Caco-2 (cell line): ENCODE measurements at regions not wholly inside any gene's neighbourhood (a gene's known extent, or its start where the extent isn't known, plus 50 kb on each side); places are given as distances from the start of the nearest gene placed in this dataset.

Experiments used
- BruUV-seq: library from RNA; stranded (reverse); fragments of 400-500 nt; replicated peaks from 2 replicates; lab custom pipeline; 2021; lab: Mats Ljungman, UMichigan
- CTCF ChIA-PET: fragments of 300-600 bp; sonication (Branson Sonifier 250); formaldehyde crosslinking; loops from one replicate; lab custom pipeline; 2022; ENCODE audit warnings: antibody characterized with exemption; lab: Charles Lee
- POLR2A ChIA-PET: fragments of 300-600 bp; sonication (Branson Sonifier 250); formaldehyde crosslinking; loops from one replicate; lab custom pipeline; 2022; ENCODE audit warnings: antibody characterized with exemption; lab: Charles Lee
- DNase-seq, 2 experiments: peaks; one replicate each; pipeline versions ENCODE4 v3.0.0 to v3.0.0-alpha.2; 2020 to 2022
- H3K27me3 ChIP-seq: replicated peaks from 2 replicates; pipeline ENCODE4 v1.6.0; 2011; ENCODE audit warnings: low read length; ENCODE audit not compliant: control insufficient read depth, insufficient read depth
- H3K36me3 ChIP-seq: 2 replicates; pipeline ENCODE4 v1.5.1; 2011; ENCODE audit warnings: low read length; ENCODE audit not compliant: control insufficient read depth, insufficient read depth
- H3K4me1 ChIP-seq: fragments of 250-450 bp; sonication (Bioruptor Pico); 2 replicates; pipeline ENCODE4 v1.5.1; 2020; ENCODE audit warnings: mild to moderate bottlenecking
- H3K4me3 ChIP-seq: 2 replicates; pipeline ENCODE4 v1.5.1; 2011; ENCODE audit warnings: low read depth, mild to moderate bottlenecking, control low read depth, low read length
- H3K9me3 ChIP-seq: fragments of 250-450 bp; sonication (Bioruptor Pico); 2 replicates; pipeline ENCODE4 v1.5.1; 2020; ENCODE audit warnings: mild to moderate bottlenecking, moderate library complexity
- H3K27ac Mint-ChIP-seq: one replicate; pipeline ENCODE4 v1.8.0; 2022; ENCODE audit warnings: mixed read lengths; ENCODE audit not compliant: unreplicated experiment
- H3K27me3 Mint-ChIP-seq: one replicate; pipeline ENCODE4 v1.8.0; 2022; ENCODE audit warnings: mixed read lengths; ENCODE audit not compliant: insufficient read depth, unreplicated experiment
- H3K36me3 Mint-ChIP-seq: one replicate; pipeline ENCODE4 v1.8.0; 2022; ENCODE audit warnings: mild to moderate bottlenecking, mixed read lengths; ENCODE audit not compliant: insufficient read depth, unreplicated experiment
- H3K4me1 Mint-ChIP-seq: one replicate; pipeline ENCODE4 v1.8.0; 2022; ENCODE audit warnings: low read depth, mixed read lengths; ENCODE audit not compliant: unreplicated experiment
- H3K4me3 Mint-ChIP-seq: one replicate; pipeline ENCODE4 v1.8.0; 2022; ENCODE audit warnings: mild to moderate bottlenecking, moderate library complexity, mixed read lengths; ENCODE audit not compliant: unreplicated experiment
- H3K9me3 Mint-ChIP-seq: one replicate; pipeline ENCODE4 v1.8.0; 2022; ENCODE audit warnings: mixed read lengths; ENCODE audit not compliant: unreplicated experiment
- CTCF ChIP-seq, 2 experiments: fragments of 200-600 bp in 1 of 2; IDR thresholded peaks; 1 replicate in 1 of 2; 2 replicates in 1 of 2; pipeline versions ENCODE4 v1.5.1 to v1.8.0; 2011 to 2022; ENCODE audit warnings: antibody characterized with exemption in 1 of 2, control low read depth in 1 of 2, inconsistent platforms in 1 of 2, low read depth in 1 of 2, low read length in 1 of 2, mild to moderate bottlenecking in 1 of 2, moderate library complexity in 1 of 2; ENCODE audit not compliant: insufficient read depth in 1 of 2, severe bottlenecking in 1 of 2, unreplicated experiment in 1 of 2
- intact Hi-C: fragments of 100-400 bp; cut with micrococcal nuclease; formaldehyde crosslinking; loops from one replicate; pipeline ENCODE4 v1.10.0; 2022; ENCODE audit not compliant: unreplicated experiment

- no peak for TF ChIP-seq CTCF (IDR thresholded peaks at IDR 0.05; ENCODE audit: insufficient read depth in 1 of 2, low read depth in 1 of 2, low read length in 1 of 2, severe bottlenecking in 1 of 2, unreplicated experiment in 1 of 2)
- BruUV-seq = no TSS peak
These were observed 135.3 kb upstream of the ZBED5 start for GRCh38 chr11:10993186-10993585.

GRCh38 chr11:10991393-10991792 lies 133.5 kb upstream of the ZBED5 start:
- Mint-ChIP-seq H3K27ac (no peak overlapping the region), H3K4me3 (no peak overlapping the region), H3K4me1 (peaks cover 8% of the 10 kb centered on the region), H3K36me3 (no peaks in the 10 kb centered on the region), H3K27me3 (no peaks in the 10 kb centered on the region), H3K9me3 (no peaks in the 10 kb centered on the region)
- intact Hi-C loops = no loop called here
- TF ChIP-seq CTCF (IDR thresholded peaks at IDR 0.05; ENCODE audit: insufficient read depth in 1 of 2, low read depth in 1 of 2, low read length in 1 of 2, severe bottlenecking in 1 of 2, unreplicated experiment in 1 of 2) = no peak
- Histone ChIP-seq H3K4me1 (peaks cover 9% of the 10 kb centered on the region), H3K4me3 (no peak overlapping the region), H3K9me3 (no peaks in the 10 kb centered on the region), H3K27me3 (no peaks in the 10 kb centered on the region), H3K36me3 (no peaks in the 10 kb centered on the region)
- ChIA-PET POLR2A (interaction anchor here (0.9 kb wide), 1 partner anchor 20 kb away, joined by 3 read pairs; no protein-coding TSS in a partner anchor), CTCF (interaction anchor here (1.5 kb wide), 1 partner anchor 57 kb away, joined by 5 read pairs; no protein-coding TSS in a partner anchor)
- BruUV-seq = no TSS peak
- DNase-seq = no peak

More at GRCh38 chr11:10993186-10993585, 135.3 kb upstream of the ZBED5 start:
- Histone ChIP-seq H3K4me1 (peaks cover 9% of the 10 kb centered on the region), H3K27me3 (no peaks in the 10 kb centered on the region), H3K4me3 (no peak overlapping the region), H3K9me3 (no peaks in the 10 kb centered on the region), H3K36me3 (no peaks in the 10 kb centered on the region)
- CTCF ChIA-PET = interaction anchor here (0.8 kb wide), 1 partner anchor 59 kb away, joined by 3 read pairs; no protein-coding TSS in a partner anchor
- Mint-ChIP-seq H3K27ac (no peak overlapping the region), H3K9me3 (no peaks in the 10 kb centered on the region), H3K4me3 (no peak overlapping the region), H3K27me3 (no peaks in the 10 kb centered on the region), H3K36me3 (no peaks in the 10 kb centered on the region), H3K4me1 (peaks cover 8% of the 10 kb centered on the region)
- intact Hi-C loops = no loop called here
- no peak for DNase-seq
- POLR2A ChIA-PET = interaction anchor here (0.6 kb wide), 1 partner anchor 25 kb away, joined by 3 read pairs; no protein-coding TSS in a partner anchor

GRCh38 chr11:10990637-10991193 lies 132.9 kb upstream of the ZBED5 start:
- intact Hi-C loops = no loop called here
- Mint-ChIP-seq H3K4me1 (peaks cover 8% of the 10 kb centered on the region), H3K9me3 (no peaks in the 10 kb centered on the region), H3K27me3 (no peaks in the 10 kb centered on the region), H3K36me3 (no peaks in the 10 kb centered on the region), H3K27ac (no peak overlapping the region), H3K4me3 (no peak overlapping the region)
- Histone ChIP-seq H3K36me3 (no peaks in the 10 kb centered on the region), H3K27me3 (no peaks in the 10 kb centered on the region), H3K4me1 (peaks cover 9% of the 10 kb centered on the region), H3K4me3 (no peak overlapping the region), H3K9me3 (no peaks in the 10 kb centered on the region)
- BruUV-seq = no TSS peak
- ChIA-PET POLR2A (interaction anchor here (0.9 kb wide), 1 partner anchor 20 kb away, joined by 3 read pairs; no protein-coding TSS in a partner anchor), CTCF (interaction anchor here (1.5 kb wide), 1 partner anchor 57 kb away, joined by 5 read pairs; no protein-coding TSS in a partner anchor)
- DNase-seq = no peak
- no peak for TF ChIP-seq CTCF (IDR thresholded peaks at IDR 0.05; ENCODE audit: insufficient read depth in 1 of 2, low read depth in 1 of 2, low read length in 1 of 2, severe bottlenecking in 1 of 2, unreplicated experiment in 1 of 2)
